A549 (cell line): ENCODE measurements at regions not wholly inside any gene's neighbourhood (a gene's known extent, or its start where the extent isn't known, plus 50 kb on each side); places are given as distances from the start of the nearest gene placed in this dataset.

Experiments used
- ATAC-seq, 2 experiments: fragments of 200-7000 bp in 1 of 2; fragments of >200 bp in 1 of 2; cut with Nextera tagmentation in 1 of 2; cut with Tn5 transposase in 1 of 2; 3 replicates each; pipeline versions ENCODE4 v1.8.0 to v1.9.1; 2018 to 2020; ENCODE audit warnings: mild to moderate bottlenecking in 1 of 2, moderate library complexity in 1 of 2
- CTCF ChIA-PET: fragments of 300-600 bp; sonication (Branson Sonifier 250); formaldehyde crosslinking; extraction: SDS; loops from one replicate; lab custom pipeline; 2021; ENCODE audit warnings: antibody characterized with exemption, inconsistent platforms; lab: Yijun Ruan, JAX
- POLR2A ChIA-PET: fragments of 350-600 bp; formaldehyde crosslinking; extraction: SDS; loops from one replicate; lab custom pipeline; 2021; ENCODE audit warnings: antibody characterized with exemption, inconsistent platforms; lab: Yijun Ruan, JAX
- DNase-seq, 2 experiments: peaks; one replicate each; pipeline versions ENCODE4 v3.0.0 to v3.0.0-alpha.2; 2011 to 2016; ENCODE audit warnings: low read depth in 1 of 2, low spot score in 1 of 2
- FAIRE-seq: peaks from 2 replicates; lab custom pipeline; 2011; peaks lifted over from hg19 to GRCh38; lab: Jason Lieb, UNC
- H3K27ac ChIP-seq, 2 experiments: fragments of >200 bp; sonication (Bioruptor Twin); formaldehyde crosslinking; 3 replicates each; pipeline ENCODE4 v1.5.1; 2016 to 2017
- H3K4me1 ChIP-seq: fragments of >200 bp; sonication (Bioruptor Twin); formaldehyde crosslinking; 3 replicates; pipeline ENCODE4 v1.6.1; 2016
- H3K4me2 ChIP-seq: fragments of >200 bp; sonication (Bioruptor Twin); formaldehyde crosslinking; 3 replicates; pipeline ENCODE4 v1.6.1; 2016
- H3K4me3 ChIP-seq: fragments of >200 bp; sonication (Bioruptor Twin); formaldehyde crosslinking; 3 replicates; pipeline ENCODE4 v1.5.1; 2016
- H3K9me3 ChIP-seq: fragments of >200 bp; sonication (Bioruptor Twin); formaldehyde crosslinking; 3 replicates; pipeline ENCODE4 v1.6.1; 2016
- CHD2 ChIP-seq: fragments of 150-350 bp; IDR thresholded peaks from 2 replicates; pipeline ENCODE4 v1.6.1; 2014; ENCODE audit warnings: low read length; ENCODE audit not compliant: partially characterized antibody
- HMGXB4 ChIP-seq: fragments of 250-450 bp; sonication (Bioruptor Pico); IDR thresholded peaks from 2 replicates; pipeline ENCODE4 v1.5.0; 2021; ENCODE audit warnings: mild to moderate bottlenecking, moderate library complexity, borderline replicate concordance
- HOXB13 ChIP-seq: fragments of 250-450 bp; sonication (Bioruptor Pico); IDR thresholded peaks from 2 replicates; pipeline ENCODE4 v1.5.0; 2020; ENCODE audit warnings: low read depth, mild to moderate bottlenecking, moderate library complexity
- KDM5A ChIP-seq: fragments of 200-600 bp; sonication (generic); IDR thresholded peaks from 2 replicates; pipeline ENCODE4 v1.6.1; 2016; ENCODE audit warnings: antibody characterized with exemption, mild to moderate bottlenecking
- MAFK ChIP-seq: fragments of 450-650 bp; IDR thresholded peaks from 2 replicates; pipeline ENCODE4 v1.6.1; 2014; ENCODE audit not compliant: partially characterized antibody
- MAZ ChIP-seq: fragments of 150-350 bp; IDR thresholded peaks from 2 replicates; pipeline ENCODE4 v1.6.1; 2014; ENCODE audit warnings: antibody characterized with exemption, low read depth, low read length, borderline replicate concordance
- NPAS2 ChIP-seq: fragments of 250-450 bp; sonication (Bioruptor Pico); IDR thresholded peaks from 2 replicates; pipeline ENCODE4 v1.8.0; 2022; ENCODE audit warnings: mild to moderate bottlenecking, moderate library complexity, borderline replicate concordance
- NR3C1 ChIP-seq: fragments of >200 bp; sonication (Bioruptor Twin); formaldehyde crosslinking; IDR thresholded peaks from 3 replicates; pipeline ENCODE4 v1.6.1; 2017
- POLR2AphosphoS2 ChIP-seq: conservative IDR thresholded peaks from 2 replicates; pipeline ENCODE4 v1.6.1; 2012; ENCODE audit warnings: low read length, improper control_type of control experiment, inconsistent platforms
- REST ChIP-seq: fragments of 200-600 bp; sonication (generic); IDR thresholded peaks from 2 replicates; pipeline ENCODE4 v1.6.1; 2016; ENCODE audit warnings: antibody characterized with exemption, mild to moderate bottlenecking, moderate library complexity
- RNF2 ChIP-seq: fragments of 200-600 bp; sonication (generic); IDR thresholded peaks from 2 replicates; pipeline ENCODE4 v1.6.1; 2016; ENCODE audit warnings: low read depth, mild to moderate bottlenecking, antibody characterized with exemption, moderate library complexity, borderline replicate concordance
- SREBF2 ChIP-seq: fragments of 450-650 bp; IDR thresholded peaks from 2 replicates; pipeline ENCODE4 v1.6.1; 2014; ENCODE audit warnings: mild to moderate bottlenecking, moderate library complexity
- TP53 ChIP-seq: fragments of 250-450 bp; sonication (Bioruptor Pico); IDR thresholded peaks from 2 replicates; pipeline ENCODE4 v1.5.0; 2021; ENCODE audit warnings: mild to moderate bottlenecking, moderate library complexity
- ZFP36 ChIP-seq: fragments of 450-650 bp; IDR thresholded peaks from 2 replicates; pipeline ENCODE4 v1.6.1; 2014; ENCODE audit warnings: borderline replicate concordance; ENCODE audit not compliant: partially characterized antibody
- WGBS: methylation state at CpG from one replicate; pipeline ENCODE4 v1.1.6; 2017; ENCODE audit errors: missing lambda C conversion rate; 5-methylcytosine and 5-hydroxymethylcytosine counted together
- TF ChIP-seq, protein P1 (sequence below): fragments of 150-350 bp; IDR thresholded peaks from 2 replicates; pipeline ENCODE4 v1.6.1; 2014; ENCODE audit warnings: low read depth, mild to moderate bottlenecking, low read length
- TF ChIP-seq, protein P2 (sequence below): fragments of 250-450 bp; sonication (Bioruptor Pico); IDR thresholded peaks from 2 replicates; pipeline ENCODE4 v1.5.0; 2020; ENCODE audit warnings: low read depth, mild to moderate bottlenecking, moderate library complexity
- TF ChIP-seq, protein P3 (sequence below): fragments of >200 bp; sonication (Bioruptor Twin); formaldehyde crosslinking; IDR thresholded peaks from 3 replicates; pipeline ENCODE4 v1.5.1; 2016

DNA sequence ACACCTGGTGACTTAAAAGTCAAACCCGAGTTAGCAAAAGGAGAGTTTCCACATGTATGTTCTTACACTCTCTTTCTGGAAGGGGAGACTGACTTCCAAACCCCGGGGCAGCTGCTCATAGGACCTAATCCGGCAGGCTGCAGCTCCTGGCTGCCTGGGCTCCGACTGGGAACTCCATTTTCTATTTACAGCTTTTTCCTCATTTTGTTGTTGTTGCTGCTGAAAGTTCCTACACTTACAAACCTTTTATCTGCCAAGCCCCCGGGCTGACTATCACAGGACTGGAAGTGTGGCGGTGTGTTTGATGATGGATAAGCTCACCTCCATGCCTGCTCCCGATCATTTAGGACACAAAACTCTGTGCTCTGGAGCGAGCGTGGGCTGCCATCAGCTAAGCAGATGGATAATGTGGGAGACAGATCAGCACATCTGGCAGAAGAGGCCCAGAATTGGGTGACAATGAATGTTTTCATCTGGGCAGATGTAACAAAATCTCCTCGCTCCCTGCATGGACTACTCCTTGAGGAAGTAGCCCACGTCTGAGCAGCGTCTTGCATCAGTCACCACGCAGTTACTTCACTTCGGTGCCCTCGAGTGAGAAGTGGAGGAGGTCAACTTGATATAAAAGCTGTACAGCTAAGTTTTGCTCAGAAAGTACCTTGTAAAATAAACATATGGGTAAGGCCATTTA, 114.4 kb upstream of the COPS8 start:
- CTCF ChIA-PET = interaction anchor here (1.3 to 2.2 kb wide), 2 partner anchors 10 to 628 kb away, joined by 5 read pairs; no protein-coding TSS in a partner anchor
- POLR2A ChIA-PET = no interaction called here
- WGBS = 73% methylated on average over 15 of the region's 15 CpGs
- no peak for DNase-seq
- Histone ChIP-seq H3K9me3 (no peaks in the 10 kb centered on the region), H3K4me3 (no peak overlapping the region), H3K27ac (peak overlapping the region in 1 of 2 experiments; percentile 73; a peak in 1 of 6 replicates), H3K4me2 (no peak overlapping the region), H3K4me1 (peaks cover 16% of the 10 kb centered on the region)
- no peak for ATAC-seq
- TF ChIP-seq NPAS2 (no peak), POLR2AphosphoS2 (no peak), CHD2 (no peak), RNF2 (no peak), SREBF2 (no peak), NR3C1 (no peak), KDM5A (no peak), HOXB13 (CRISPR knock-in tag) (no peak)
- TF ChIP-seq, protein P1, sequence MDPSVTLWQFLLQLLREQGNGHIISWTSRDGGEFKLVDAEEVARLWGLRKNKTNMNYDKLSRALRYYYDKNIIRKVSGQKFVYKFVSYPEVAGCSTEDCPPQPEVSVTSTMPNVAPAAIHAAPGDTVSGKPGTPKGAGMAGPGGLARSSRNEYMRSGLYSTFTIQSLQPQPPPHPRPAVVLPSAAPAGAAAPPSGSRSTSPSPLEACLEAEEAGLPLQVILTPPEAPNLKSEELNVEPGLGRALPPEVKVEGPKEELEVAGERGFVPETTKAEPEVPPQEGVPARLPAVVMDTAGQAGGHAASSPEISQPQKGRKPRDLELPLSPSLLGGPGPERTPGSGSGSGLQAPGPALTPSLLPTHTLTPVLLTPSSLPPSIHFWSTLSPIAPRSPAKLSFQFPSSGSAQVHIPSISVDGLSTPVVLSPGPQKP = no peak
- TF ChIP-seq, protein P2, sequence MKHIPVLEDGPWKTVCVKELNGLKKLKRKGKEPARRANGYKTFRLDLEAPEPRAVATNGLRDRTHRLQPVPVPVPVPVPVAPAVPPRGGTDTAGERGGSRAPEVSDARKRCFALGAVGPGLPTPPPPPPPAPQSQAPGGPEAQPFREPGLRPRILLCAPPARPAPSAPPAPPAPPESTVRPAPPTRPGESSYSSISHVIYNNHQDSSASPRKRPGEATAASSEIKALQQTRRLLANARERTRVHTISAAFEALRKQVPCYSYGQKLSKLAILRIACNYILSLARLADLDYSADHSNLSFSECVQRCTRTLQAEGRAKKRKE (CRISPR knock-in tag) = no peak
- TF ChIP-seq, protein P3, sequence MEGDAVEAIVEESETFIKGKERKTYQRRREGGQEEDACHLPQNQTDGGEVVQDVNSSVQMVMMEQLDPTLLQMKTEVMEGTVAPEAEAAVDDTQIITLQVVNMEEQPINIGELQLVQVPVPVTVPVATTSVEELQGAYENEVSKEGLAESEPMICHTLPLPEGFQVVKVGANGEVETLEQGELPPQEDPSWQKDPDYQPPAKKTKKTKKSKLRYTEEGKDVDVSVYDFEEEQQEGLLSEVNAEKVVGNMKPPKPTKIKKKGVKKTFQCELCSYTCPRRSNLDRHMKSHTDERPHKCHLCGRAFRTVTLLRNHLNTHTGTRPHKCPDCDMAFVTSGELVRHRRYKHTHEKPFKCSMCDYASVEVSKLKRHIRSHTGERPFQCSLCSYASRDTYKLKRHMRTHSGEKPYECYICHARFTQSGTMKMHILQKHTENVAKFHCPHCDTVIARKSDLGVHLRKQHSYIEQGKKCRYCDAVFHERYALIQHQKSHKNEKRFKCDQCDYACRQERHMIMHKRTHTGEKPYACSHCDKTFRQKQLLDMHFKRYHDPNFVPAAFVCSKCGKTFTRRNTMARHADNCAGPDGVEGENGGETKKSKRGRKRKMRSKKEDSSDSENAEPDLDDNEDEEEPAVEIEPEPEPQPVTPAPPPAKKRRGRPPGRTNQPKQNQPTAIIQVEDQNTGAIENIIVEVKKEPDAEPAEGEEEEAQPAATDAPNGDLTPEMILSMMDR = no peak
- FAIRE-seq = no peak

- POLR2A ChIA-PET = interaction anchor here (1.0 kb wide), 1 partner anchor 195 kb away, joined by 4 read pairs; no protein-coding TSS in a partner anchor
- Histone ChIP-seq H3K4me3 (no peak overlapping the region), H3K4me1 (peaks cover 16% of the 10 kb centered on the region)
- no peak for DNase-seq
- TF ChIP-seq REST = no peak
- TF ChIP-seq KDM5A = no peak
- no peak for TF ChIP-seq SREBF2
- TF ChIP-seq ZFP36 = no peak
- TF ChIP-seq NPAS2 = no peak
- no peak for TF ChIP-seq MAZ
- no peak for TF ChIP-seq TP53 (CRISPR knock-in tag)
- TF ChIP-seq MAFK = no peak
- TF ChIP-seq HMGXB4 (CRISPR knock-in tag) = no peak
- TF ChIP-seq, protein P2 (CRISPR knock-in tag) = no peak
- TF ChIP-seq, all 56 proteins: peak for 0
- Histone ChIP-seq H3K9me3 (no peaks in the 10 kb centered on the region), H3K4me2 (peak overlapping the region; percentile 42; the same call in 2 of the 3 replicates), H3K27ac (peak overlapping the region in 1 of 2 experiments; percentile 73; a peak in 4 of 6 replicates)
- FAIRE-seq = no peak
- ATAC-seq = no peak
- CTCF ChIA-PET = interaction anchor here (2.2 kb wide), 1 partner anchor 629 kb away, joined by 5 read pairs; no protein-coding TSS in a partner anchor
- 78% methylated on average over 20 of the region's 20 CpGs for WGBS
Measured at GRCh38 chr2:236971919-236972381, 113.7 kb upstream of the COPS8 start.
